DLD1 (cell line): ENCODE measurements at regions not wholly inside any gene's neighbourhood (a gene's known extent, or its start where the extent isn't known, plus 50 kb on each side); places are given as distances from the start of the nearest gene placed in this dataset.
"Not testable (repeated sequence)": the region's sequence is repeated elsewhere in the genome, so short reads cannot be mapped to it uniquely, and the experiment has no call there.

Experiments used
- in situ Hi-C: cut with HindIII; loops from 2 replicates; pipeline ENCODE4 v1.10.0; 2017; ENCODE audit warnings: low sequenced_read_pairs

- in situ Hi-C loops = no loop called here
Observed at GRCh38 chr2:209260281-209260680, 163.6 kb upstream of the MAP2 start.

- in situ Hi-C loops = not testable (repeated sequence)
Observed at GRCh38 chr2:209261366-209262053, 162.3 kb upstream of the MAP2 start.

- in situ Hi-C loops = no loop called here
Observed at GRCh38 chr2:209269024-209269423, 154.8 kb upstream of the MAP2 start.

- in situ Hi-C loops = no loop called here
Observed at GRCh38 chr2:209276000-209276399, 147.8 kb upstream of the MAP2 start.

GRCh38 chr2:209277444-209277843 lies 146.4 kb upstream of the MAP2 start:
- in situ Hi-C loops = no loop called here

DNA sequence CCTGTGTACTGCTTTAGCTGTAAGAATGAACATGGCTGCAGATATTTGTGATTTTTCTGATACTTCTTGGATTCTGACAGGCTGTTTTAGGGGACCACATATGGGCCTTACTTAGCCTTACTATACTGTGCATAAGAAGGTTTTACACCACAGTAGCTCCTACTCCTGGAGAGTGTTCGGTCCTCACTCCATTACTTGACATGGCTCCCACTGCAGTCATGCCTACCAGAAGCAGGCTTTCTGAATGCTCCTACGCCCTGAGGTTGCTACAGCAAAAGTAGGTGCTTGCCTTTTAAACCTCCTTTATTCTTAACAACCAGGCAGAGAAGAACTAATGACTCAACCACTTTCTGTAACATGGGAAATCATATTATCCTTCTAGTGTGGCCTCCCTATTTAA lies 125.2 kb upstream of the MAP2 start:
- in situ Hi-C loops = no loop called here

- in situ Hi-C loops = not testable (repeated sequence)
Observed at GRCh38 chr2:209299478-209299877, 124.4 kb upstream of the MAP2 start.

GRCh38 chr2:209300766-209301165 lies 123.1 kb upstream of the MAP2 start:
- in situ Hi-C loops = loop anchor here (25.0 kb wide), 1 partner anchor 913 kb away; no protein-coding TSS in a partner anchor

DNA sequence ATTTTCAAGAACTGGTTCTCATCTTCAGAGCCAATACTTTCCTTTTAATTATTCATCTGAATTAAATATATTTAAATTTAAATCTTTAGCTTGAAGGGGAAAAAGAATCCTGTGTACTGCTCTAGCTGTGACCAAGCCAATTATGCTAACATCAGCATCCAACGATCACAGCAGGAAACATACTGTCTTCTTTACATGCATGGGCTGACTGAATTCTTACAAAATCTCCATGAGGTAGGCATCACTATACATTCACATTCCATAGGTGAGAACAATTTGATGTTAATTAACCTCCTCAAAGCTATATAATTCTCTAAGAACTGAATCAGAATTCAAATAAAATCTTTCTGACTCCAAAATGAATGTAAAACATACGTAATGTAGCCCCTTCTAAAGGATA lies 118.8 kb upstream of the MAP2 start:
- in situ Hi-C loops = loop anchor here (25.0 kb wide), 1 partner anchor 918 kb away; no protein-coding TSS in a partner anchor

- in situ Hi-C loops = loop anchor here (25.0 kb wide), 1 partner anchor 918 kb away; no protein-coding TSS in a partner anchor
Observed at GRCh38 chr2:209305746-209306196, 118.1 kb upstream of the MAP2 start.

DNA sequence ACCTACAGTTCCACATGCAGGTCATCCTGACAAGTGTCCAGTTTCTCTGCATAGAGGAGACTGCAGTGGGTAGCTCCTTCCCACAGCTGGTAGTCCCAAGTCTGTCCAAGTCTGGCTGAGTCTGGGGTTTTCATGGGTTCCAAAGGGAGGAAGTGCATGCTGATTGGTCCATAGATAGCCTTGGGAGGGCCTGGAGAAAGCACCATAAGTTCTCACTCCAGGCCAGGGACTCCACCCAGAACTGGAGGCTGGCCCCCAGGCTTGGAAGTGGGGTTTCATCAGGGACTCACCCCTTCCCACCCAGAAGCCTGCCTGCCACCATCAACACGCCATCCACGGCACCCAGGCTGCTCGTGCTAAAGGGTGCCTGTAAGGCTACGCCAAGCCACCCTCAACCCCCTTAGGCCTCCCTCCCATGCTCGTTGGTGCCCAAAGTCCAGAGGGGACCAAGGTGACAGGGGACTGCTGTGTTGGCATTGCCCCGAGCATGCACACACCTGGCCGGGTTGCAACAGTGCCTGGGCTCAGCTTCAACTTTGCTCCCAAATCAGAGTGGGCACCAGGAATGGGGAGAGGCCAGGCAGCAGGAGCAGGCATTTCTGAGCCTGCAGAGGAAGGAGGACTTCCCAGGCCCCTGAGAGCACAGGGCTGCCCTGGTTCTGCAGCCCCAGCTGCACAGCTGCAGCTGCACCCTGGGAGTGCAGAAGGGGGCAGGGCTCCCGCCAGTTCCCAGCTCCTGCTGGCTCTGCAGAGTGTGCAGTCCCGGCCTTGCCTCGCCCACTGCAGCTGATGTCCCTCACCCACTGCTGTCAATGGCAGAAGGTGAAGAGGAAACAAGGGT lies 116.5 kb upstream of the MAP2 start:
- in situ Hi-C loops = loop anchor here (25.0 kb wide), 1 partner anchor 920 kb away; no protein-coding TSS in a partner anchor

DNA sequence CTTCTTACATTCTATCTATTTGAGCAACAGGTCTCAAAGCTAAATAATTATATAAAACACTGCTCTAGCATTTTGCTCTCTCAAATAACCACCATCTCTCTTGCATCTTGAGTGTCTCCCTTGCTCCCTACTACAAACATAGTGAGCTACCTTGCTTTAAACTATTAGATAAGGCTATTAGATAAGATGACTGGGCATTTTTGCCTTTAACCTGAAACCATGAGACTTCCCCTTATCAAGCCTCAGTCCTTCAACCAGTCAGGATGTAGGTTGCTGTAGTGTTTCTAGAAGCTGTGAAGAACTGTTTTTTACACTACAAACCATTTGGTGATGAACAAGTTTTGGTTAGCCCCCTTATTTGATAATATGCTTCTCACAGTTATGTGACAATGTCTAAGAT lies 115.4 kb upstream of the MAP2 start:
- in situ Hi-C loops = loop anchor here (25.0 kb wide), 1 partner anchor 921 kb away; no protein-coding TSS in a partner anchor

GRCh38 chr2:209311948-209312347 lies 111.9 kb upstream of the MAP2 start:
- in situ Hi-C loops = loop anchor here (25.0 kb wide), 1 partner anchor 925 kb away; no protein-coding TSS in a partner anchor

DNA sequence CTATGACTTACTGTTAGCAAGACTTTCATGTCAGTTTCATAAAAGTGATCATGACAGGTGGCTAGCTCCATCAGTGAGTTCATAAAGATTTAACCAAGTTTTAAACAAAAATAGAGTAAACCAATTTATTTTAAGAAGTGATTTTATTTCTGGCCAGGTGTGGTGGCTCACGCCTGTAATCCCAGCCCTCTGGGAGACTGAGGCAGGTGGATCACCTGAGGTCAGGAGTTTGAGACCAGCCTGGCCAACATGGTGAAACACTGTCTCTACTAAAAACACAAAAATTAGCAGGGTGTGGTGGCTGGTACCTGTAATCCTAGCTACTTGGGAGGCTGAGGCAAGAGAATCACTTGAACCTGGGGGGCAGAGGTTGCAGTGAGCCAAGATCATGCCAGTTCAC lies 111.4 kb upstream of the MAP2 start:
- in situ Hi-C loops = loop anchor here (25.0 kb wide), 1 partner anchor 925 kb away; no protein-coding TSS in a partner anchor

DNA sequence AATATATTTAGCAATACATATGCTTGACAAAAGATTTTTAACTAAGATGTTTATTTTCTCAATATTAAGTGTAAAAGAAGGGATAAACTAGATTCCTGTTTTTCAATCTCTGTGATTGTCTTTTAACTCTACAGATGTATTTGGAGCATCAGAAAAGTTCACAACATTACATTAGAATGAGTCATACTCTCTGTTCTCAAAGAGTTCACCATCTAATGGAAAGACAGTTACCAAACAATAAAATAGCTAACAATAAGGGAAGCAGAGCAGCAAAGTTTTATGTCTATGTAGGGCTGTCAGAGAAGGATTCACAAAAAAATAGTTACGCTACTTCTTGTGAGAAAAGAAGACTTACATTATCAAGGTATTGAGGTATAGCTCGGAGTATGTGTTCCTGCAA lies 109.2 kb upstream of the MAP2 start:
- in situ Hi-C loops = loop anchor here (25.0 kb wide), 1 partner anchor 927 kb away; no protein-coding TSS in a partner anchor

- in situ Hi-C loops = loop anchor here (25.0 kb wide), 1 partner anchor 929 kb away; no protein-coding TSS in a partner anchor
Observed at GRCh38 chr2:209316141-209316540, 107.7 kb upstream of the MAP2 start.

- in situ Hi-C loops = loop anchor here (25.0 kb wide), 1 partner anchor 934 kb away; no protein-coding TSS in a partner anchor
Observed at GRCh38 chr2:209321076-209321475, 102.8 kb upstream of the MAP2 start.

GRCh38 chr2:209321581-209321980 lies 102.3 kb upstream of the MAP2 start:
- in situ Hi-C loops = loop anchor here (25.0 kb wide), 1 partner anchor 934 kb away; no protein-coding TSS in a partner anchor

GRCh38 chr2:209322041-209322440 lies 101.8 kb upstream of the MAP2 start:
- in situ Hi-C loops = loop anchor here (25.0 kb wide), 1 partner anchor 935 kb away; no protein-coding TSS in a partner anchor

- in situ Hi-C loops = loop anchor here (25.0 kb wide), 1 partner anchor 936 kb away; no protein-coding TSS in a partner anchor
Observed at GRCh38 chr2:209322905-209323512, 100.8 kb upstream of the MAP2 start.

GRCh38 chr2:209323738-209324137 lies 100.1 kb upstream of the MAP2 start:
- in situ Hi-C loops = loop anchor here (25.0 kb wide), 1 partner anchor 936 kb away; no protein-coding TSS in a partner anchor
